Cardiac fibroblast (primary cell): ENCODE measurements at regions not wholly inside any gene's neighbourhood (a gene's known extent, or its start where the extent isn't known, plus 50 kb on each side); places are given as distances from the start of the nearest gene placed in this dataset.

ENCODE experiments used
- DNase-seq, 2 donors: peaks; one replicate each; pipeline versions ENCODE4 v3.0.0 to v3.0.0-alpha.2; 2010; ENCODE audit warnings: low read depth in 2 of 2
- H3K4me3 ChIP-seq, 2 donors: replicated peaks in 1 of 2; 1 replicate in 1 of 2; 2 replicates in 1 of 2; pipeline ENCODE4 v1.5.1; 2011; ENCODE audit warnings: low read depth in 2 of 2, low read length in 2 of 2, mild to moderate bottlenecking in 2 of 2, moderate library complexity in 1 of 2
- TF ChIP-seq, protein P1 (sequence below): IDR thresholded peaks from one replicate; pipeline ENCODE4 v1.5.1; 2011; ENCODE audit warnings: low read depth, mild to moderate bottlenecking, low read length, inconsistent platforms

DNA sequence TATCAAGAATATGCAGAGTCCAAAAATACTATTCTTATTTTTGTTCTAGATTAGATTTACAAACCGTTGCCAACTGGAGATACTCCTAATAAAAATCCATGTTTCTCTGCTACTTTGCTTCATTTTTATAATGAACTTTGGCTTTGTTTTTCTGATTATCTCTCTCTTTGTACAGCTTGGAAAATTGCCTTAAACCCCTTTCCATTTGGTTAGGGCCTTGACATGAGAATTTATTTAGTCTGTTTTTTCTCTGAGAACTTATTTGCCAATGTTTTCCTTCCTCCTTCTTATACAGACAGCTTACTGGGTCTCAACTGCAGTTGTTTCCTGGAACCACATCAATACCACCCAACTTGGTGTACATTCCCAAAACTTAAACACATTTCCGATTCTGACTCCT lies 555.4 kb downstream of the SLITRK6 start:
- peak in 1 of 2 donors; percentile 59 for DNase-seq
- H3K4me3 ChIP-seq, result no peak overlapping the region
- TF ChIP-seq, protein P1, sequence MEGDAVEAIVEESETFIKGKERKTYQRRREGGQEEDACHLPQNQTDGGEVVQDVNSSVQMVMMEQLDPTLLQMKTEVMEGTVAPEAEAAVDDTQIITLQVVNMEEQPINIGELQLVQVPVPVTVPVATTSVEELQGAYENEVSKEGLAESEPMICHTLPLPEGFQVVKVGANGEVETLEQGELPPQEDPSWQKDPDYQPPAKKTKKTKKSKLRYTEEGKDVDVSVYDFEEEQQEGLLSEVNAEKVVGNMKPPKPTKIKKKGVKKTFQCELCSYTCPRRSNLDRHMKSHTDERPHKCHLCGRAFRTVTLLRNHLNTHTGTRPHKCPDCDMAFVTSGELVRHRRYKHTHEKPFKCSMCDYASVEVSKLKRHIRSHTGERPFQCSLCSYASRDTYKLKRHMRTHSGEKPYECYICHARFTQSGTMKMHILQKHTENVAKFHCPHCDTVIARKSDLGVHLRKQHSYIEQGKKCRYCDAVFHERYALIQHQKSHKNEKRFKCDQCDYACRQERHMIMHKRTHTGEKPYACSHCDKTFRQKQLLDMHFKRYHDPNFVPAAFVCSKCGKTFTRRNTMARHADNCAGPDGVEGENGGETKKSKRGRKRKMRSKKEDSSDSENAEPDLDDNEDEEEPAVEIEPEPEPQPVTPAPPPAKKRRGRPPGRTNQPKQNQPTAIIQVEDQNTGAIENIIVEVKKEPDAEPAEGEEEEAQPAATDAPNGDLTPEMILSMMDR, result no peak

DNA sequence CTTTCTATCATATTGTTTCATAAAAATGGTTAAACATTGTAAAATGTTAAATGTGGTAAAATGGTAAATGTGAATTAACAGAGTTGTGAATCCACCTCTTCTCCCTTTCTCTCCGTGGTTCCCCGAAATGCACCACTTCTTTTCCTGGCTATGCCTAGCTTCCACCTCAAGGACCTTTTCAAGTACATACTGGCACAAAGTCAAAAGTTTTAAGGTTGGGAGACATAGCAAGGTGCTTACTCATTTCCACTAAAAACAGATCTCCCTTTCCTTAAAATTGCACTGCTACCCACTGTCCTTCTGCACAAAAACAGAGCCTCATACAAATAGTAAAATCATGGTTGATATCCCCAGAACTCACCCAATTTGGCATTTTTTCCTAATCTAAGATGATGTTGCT lies 558.2 kb downstream of the SLITRK6 start:
- H3K4me3 ChIP-seq, result no peak overlapping the region
- TF ChIP-seq, protein P1, result no peak
- peak; percentile 11 to 41 for DNase-seq

DNA sequence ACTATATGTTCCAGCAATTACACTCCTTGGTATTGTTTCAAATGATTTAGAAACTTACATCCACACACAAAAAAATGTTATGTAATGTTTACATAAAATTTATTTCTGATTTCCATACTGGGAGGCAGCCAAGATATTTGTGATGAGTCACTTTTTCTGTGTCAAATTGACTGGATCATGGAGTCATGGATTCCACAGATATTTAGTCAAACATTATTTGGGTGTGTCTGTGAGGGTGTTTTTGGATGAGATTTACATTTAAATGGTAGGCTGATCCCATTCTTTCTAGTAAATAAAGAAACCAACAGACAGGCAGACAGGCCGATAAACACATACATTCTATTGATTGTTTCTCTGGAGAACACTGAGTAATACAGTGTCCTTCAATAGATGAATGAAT lies 562.8 kb downstream of the SLITRK6 start:
- peak; percentile 31 to 44 for DNase-seq
- TF ChIP-seq, protein P1, result no peak
- H3K4me3 ChIP-seq, result no peak overlapping the region

DNA sequence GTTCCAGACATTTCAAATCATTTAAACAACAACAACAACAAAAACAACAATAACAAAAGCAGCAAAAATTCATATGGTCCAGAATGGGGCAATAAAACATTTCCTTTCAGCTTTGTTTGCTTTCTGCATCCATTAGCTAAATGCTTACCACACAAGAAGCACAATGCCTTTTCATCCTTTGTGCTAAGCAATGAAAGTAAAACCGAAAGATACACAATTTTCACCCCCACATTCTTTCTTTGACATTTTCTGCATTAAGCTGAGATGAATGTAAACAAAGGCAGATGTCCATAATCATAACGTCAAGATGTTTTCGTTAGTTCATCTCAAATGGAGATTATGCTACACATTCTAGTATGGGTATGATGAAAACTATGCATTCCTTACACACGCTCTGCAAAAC lies 568.5 kb downstream of the SLITRK6 start:
- TF ChIP-seq, protein P1, result no peak
- no peak overlapping the region for H3K4me3 ChIP-seq
- DNase-seq, result no peak

DNA sequence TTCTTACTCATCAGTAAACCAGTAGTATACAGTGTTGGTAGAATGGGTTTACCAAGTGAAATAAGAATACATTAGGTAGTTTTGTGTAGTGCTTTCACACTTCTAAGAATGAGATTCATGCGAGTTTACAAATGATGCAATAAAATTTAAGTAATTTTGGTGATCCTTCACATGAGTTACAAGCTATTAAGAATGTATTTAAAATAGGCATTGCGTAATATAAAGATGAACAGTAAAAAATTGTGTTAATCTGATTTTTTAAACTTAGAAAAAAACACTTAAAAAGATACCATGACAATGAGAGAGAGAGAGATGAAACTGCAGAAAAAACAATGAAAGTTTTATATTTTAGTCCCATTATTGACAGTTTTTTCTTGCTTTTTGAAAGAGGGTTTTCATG lies 570.5 kb downstream of the SLITRK6 start:
- DNase-seq, result no peak
- no peak overlapping the region for H3K4me3 ChIP-seq
- TF ChIP-seq, protein P1, result no peak

DNA sequence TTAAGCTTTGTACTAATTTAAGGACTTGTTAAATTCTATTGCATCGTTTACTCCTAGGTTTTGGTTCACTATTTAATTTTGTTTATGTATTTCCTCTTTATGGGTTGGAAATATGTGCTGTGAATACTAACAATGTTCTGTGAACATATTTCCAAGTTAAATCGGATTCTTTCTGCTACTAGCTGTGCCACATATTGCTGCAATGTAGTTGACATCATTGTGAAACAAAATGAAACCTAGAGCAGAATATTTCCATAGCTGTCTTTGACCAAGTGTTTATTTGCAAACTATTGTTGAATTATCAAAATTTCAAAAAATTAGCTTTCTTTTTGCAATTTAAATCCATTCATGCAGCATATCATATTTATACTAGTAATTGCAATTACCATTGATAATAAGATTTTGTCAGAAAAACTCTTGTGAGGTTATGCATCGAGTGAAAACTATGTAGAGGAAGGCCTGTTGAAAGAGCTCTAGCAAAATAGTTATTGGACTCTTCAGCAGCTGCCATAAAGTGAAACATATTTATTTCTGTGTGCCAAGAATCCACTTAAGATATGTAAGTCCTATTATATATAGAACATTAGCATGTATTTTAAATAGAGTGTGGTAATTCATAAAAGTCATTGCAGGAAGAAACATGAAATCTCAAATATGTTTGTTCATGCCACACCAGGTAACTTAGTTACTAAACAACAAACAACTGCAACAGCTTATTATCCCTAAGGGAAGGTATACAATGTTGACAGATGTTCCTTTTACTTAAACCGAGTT lies 575.1 kb downstream of the SLITRK6 start:
- H3K4me3 ChIP-seq, result no peak overlapping the region
- TF ChIP-seq, protein P1, result no peak
- DNase-seq, result peak in 1 of 2 donors; percentile 3

DNA sequence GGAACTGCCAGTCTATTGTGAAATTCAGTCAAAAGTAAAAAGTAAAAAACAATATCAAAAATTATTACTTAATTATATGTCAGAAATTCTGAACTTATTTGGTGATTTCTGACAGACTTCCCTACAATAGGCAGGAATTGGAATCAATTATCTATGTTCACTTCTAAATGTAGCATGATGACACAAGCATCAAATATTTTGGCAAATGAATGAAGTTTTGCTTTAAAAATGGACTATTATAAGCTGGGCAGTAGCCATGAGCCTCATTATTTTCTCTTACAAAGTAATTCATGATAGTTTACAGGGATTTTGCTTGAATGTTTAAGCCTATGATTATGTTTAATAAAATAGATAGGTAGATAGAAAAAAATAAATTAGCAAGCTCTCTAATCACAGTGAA lies 582.6 kb downstream of the SLITRK6 start:
- H3K4me3 ChIP-seq, result no peak overlapping the region
- no peak for DNase-seq
- TF ChIP-seq, protein P1, result no peak
